Left colon (tissue), 2 donors: ENCODE measurements at regions not wholly inside any gene's neighbourhood (a gene's known extent, or its start where the extent isn't known, plus 50 kb on each side); places are given as distances from the start of the nearest gene placed in this dataset.
"Not testable (repeated sequence)": the region's sequence is repeated elsewhere in the genome, so short reads cannot be mapped to it uniquely, and the experiment has no call there.

ENCODE experiments used
- ATAC-seq: fragments of 200-7000 bp; cut with Tn5 transposase; one replicate; pipeline ENCODE4 v1.9.1; 2020; ENCODE audit warnings: mild to moderate bottlenecking, moderate library complexity
- DNase-seq, 2 donors: peaks; one replicate each; pipeline ENCODE4 v3.0.0-alpha.2; 2020
- intact Hi-C, 2 donors: fragments of 100-400 bp; cut with DNase I in 1 of 2; cut with micrococcal nuclease in 1 of 2; formaldehyde crosslinking; loops; one replicate each; pipeline versions ENCODE4 v1.11.2 to v1.14.0; 2022; cut with DNase I, micrococcal nuclease
- donor health status: DM: no; HTN: no; CAD: no.
- donor health status: DM: yes; HTN: yes; CAD: no.

GRCh38 chr2:48170281-48170680 lies 144.2 kb upstream of the FOXN2 start:
- no peak for ATAC-seq
- DNase-seq, result no peak
- intact Hi-C loops, result no loop called here

- intact Hi-C loops, result no loop called here
- ATAC-seq, result no peak
- DNase-seq, result no peak
Observed at GRCh38 chr2:48173141-48173540, 141.3 kb upstream of the FOXN2 start.

- no peak for DNase-seq
- intact Hi-C loops, result no loop called here
- no peak for ATAC-seq
Observed at GRCh38 chr2:48174503-48174902, 140.0 kb upstream of the FOXN2 start.

GRCh38 chr2:48175254-48175653 lies 139.2 kb upstream of the FOXN2 start:
- no peak for ATAC-seq
- intact Hi-C loops, result no loop called here
- DNase-seq, result no peak

GRCh38 chr2:48175656-48176055 lies 138.8 kb upstream of the FOXN2 start:
- DNase-seq, result no peak
- intact Hi-C loops, result no loop called here
- no peak for ATAC-seq

- ATAC-seq (no peak), DNase-seq (no peak)
- intact Hi-C loops, result no loop called here
Observed at GRCh38 chr2:48176876-48177275, 137.6 kb upstream of the FOXN2 start.

GRCh38 chr2:48178611-48179010 lies 135.9 kb upstream of the FOXN2 start:
- DNase-seq, result no peak
- intact Hi-C loops, result no loop called here
- ATAC-seq, result no peak

- DNase-seq, result no peak
- no peak for ATAC-seq
- intact Hi-C loops, result no loop called here
Observed at GRCh38 chr2:48180557-48180956, 133.9 kb upstream of the FOXN2 start.

- DNase-seq, result no peak
- intact Hi-C loops, result no loop called here
- no peak for ATAC-seq
Observed at GRCh38 chr2:48183276-48183675, 131.2 kb upstream of the FOXN2 start.

- ATAC-seq, result no peak
- intact Hi-C loops, result no loop called here
- DNase-seq, result no peak
Observed at GRCh38 chr2:48183991-48184390, 130.5 kb upstream of the FOXN2 start.

GRCh38 chr2:48187503-48187902 lies 127.0 kb upstream of the FOXN2 start:
- intact Hi-C loops, result loop anchor here in 1 of 2 donors (5.0 kb wide), 1 partner anchor 40 kb away; no protein-coding TSS in a partner anchor
- DNase-seq (no peak), ATAC-seq (no peak)

- ATAC-seq, result no peak
- intact Hi-C loops, result loop anchor here in 1 of 2 donors (5.0 kb wide), 1 partner anchor 42 kb away; no protein-coding TSS in a partner anchor
- peak in 1 of 2 donors; percentile 31 for DNase-seq
Observed at GRCh38 chr2:48189552-48190228, 124.8 kb upstream of the FOXN2 start.

GRCh38 chr2:48190230-48190629 lies 124.3 kb upstream of the FOXN2 start:
- DNase-seq (no peak), ATAC-seq (no peak)
- intact Hi-C loops, result no loop called here

GRCh38 chr2:48194641-48195040 lies 119.8 kb upstream of the FOXN2 start:
- DNase-seq (no peak), ATAC-seq (no peak)
- intact Hi-C loops, result no loop called here

GRCh38 chr2:48195169-48195568 lies 119.3 kb upstream of the FOXN2 start:
- ATAC-seq, result no peak

GRCh38 chr2:48197618-48198017 lies 116.9 kb upstream of the FOXN2 start:
- ATAC-seq (no peak), DNase-seq (no peak)
- intact Hi-C loops, result no loop called here

More at GRCh38 chr2:48195169-48195568, 119.3 kb upstream of the FOXN2 start:
- intact Hi-C loops, result no loop called here
- no peak for DNase-seq

GRCh38 chr2:48198371-48198770 lies 116.1 kb upstream of the FOXN2 start:
- intact Hi-C loops, result no loop called here
- ATAC-seq (no peak), DNase-seq (no peak)

GRCh38 chr2:48199070-48199469 lies 115.4 kb upstream of the FOXN2 start:
- DNase-seq (no peak), ATAC-seq (no peak)
- intact Hi-C loops, result no loop called here

GRCh38 chr2:48200620-48201293 lies 113.7 kb upstream of the FOXN2 start:
- intact Hi-C loops, result no loop called here
- ATAC-seq (no peak), DNase-seq (no peak)

GRCh38 chr2:48201435-48201834 lies 113.0 kb upstream of the FOXN2 start:
- ATAC-seq, DNase-seq, intact Hi-C loops: not testable (repeated sequence)
